ENCODE measurements at regions not wholly inside any gene's neighbourhood (a gene's known extent, or its start where the extent isn't known, plus 50 kb on each side); places are given as distances from the start of the nearest gene placed in this dataset.
"Not testable (repeated sequence)": the region's sequence is repeated elsewhere in the genome, so short reads cannot be mapped to it uniquely, and the experiment has no call there.

DNA sequence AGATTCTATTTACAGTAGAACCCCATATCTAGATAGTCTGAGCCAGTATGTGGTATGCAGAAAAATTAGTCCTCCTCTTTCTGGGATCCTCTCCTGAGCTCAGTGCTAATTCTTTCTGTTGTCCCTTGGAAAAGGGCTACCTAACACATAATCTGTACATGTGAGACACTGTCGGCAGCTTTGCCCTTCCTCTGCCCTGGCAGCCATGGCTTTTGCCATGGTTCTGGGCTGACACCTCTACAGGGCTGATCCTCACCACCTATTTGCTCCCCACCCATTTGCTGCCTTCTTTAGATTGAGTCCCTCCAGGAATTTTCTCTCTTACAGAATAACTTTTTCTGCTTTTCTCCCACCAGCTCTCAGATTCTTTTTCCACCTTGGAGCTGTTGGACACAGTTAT lies 64.7 kb upstream of the MAP9 start:
- no peak for DNase-seq

DNA sequence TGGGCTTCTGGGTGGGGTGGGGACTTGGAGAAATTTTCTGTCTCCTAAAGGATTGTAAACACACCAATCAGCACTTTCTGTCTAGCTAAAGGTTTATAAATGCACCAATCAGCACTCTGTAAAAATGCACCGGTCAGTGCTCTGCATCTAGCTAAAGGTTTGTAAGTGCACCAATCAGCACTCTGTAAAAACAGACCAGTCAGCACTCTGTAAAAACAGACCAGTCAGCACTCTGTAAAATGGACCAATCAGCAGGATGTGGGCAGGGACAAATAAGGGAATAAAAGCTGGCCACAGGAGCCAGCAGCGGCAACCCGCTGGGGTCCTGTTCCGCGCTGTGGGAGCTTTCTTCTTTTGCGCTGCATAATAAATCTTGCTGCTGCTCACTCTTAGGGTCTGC lies 63.0 kb upstream of the MAP9 start:
- DNase-seq: not testable (repeated sequence)

DNA sequence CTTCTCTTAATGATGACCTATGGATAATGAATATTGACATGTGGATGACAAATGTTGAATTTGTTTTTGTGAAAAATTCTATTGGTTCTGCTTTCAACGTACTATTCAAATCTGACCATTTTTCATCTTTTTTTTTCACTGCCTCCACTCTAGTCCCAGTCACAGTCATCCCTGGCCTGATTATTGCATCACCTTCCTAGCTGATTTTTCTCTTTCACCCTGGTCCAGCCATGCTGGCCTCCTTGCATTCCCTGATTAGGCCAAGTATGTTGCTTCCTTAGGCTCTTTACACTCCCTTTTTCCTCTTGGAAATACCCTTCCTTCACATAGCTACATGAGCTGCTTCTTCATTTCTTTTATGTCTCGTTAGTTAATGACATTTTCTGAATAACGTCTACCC lies 58.1 kb upstream of the MAP9 start:
- no peak for DNase-seq

DNA sequence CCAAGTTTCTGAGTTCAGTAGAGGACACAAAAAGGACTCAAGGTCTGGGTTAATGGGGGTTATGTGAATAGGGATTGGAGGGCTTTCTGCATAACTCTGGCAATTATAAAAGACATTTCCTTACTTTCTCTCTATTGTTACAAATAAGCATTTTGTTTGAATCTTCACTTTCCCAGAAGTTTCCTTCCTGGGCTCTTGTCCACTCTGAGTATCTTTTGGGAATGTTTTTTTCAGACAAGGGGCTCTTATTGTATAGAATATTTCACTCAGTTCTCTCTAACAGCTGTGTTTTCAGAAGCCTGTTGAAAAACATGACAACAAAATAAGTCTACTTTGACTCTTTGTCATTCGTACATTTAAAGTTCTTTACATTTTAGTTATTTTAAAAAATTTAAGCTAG lies 57.6 kb upstream of the MAP9 start:
- no peak for DNase-seq

DNA sequence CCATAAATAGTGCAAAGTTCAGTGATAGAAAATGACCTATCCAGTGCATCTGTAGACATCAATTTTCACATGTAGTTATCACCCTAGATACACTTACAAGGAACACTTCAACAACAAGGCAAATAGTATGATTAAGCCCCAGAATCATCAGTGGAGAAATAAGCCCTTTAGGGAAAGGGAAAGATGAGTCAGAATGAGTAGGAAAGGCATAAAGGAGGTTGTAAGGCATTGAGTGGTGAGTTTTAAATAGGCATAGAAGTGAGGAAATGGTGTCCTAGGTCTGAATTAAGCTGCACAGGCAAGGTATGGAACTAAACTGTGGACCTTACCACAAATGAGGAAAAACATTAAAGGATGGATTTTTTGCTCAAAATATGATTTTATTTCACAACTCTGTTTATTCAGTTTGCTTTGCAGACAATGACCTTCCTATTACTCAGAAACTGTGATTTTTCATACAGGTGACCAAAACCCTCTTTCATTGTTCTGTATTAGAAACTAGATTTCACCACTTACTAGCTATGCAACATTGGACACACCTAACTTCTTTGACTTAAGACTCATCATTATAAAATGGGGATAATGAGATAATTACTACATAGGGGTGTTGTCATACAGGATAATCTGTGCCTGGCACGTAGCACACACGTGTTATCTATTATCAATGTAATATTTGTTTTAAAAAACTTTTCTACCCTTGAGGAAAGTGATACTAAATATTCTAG lies 57.0 kb upstream of the MAP9 start:
- no peak for DNase-seq

DNA sequence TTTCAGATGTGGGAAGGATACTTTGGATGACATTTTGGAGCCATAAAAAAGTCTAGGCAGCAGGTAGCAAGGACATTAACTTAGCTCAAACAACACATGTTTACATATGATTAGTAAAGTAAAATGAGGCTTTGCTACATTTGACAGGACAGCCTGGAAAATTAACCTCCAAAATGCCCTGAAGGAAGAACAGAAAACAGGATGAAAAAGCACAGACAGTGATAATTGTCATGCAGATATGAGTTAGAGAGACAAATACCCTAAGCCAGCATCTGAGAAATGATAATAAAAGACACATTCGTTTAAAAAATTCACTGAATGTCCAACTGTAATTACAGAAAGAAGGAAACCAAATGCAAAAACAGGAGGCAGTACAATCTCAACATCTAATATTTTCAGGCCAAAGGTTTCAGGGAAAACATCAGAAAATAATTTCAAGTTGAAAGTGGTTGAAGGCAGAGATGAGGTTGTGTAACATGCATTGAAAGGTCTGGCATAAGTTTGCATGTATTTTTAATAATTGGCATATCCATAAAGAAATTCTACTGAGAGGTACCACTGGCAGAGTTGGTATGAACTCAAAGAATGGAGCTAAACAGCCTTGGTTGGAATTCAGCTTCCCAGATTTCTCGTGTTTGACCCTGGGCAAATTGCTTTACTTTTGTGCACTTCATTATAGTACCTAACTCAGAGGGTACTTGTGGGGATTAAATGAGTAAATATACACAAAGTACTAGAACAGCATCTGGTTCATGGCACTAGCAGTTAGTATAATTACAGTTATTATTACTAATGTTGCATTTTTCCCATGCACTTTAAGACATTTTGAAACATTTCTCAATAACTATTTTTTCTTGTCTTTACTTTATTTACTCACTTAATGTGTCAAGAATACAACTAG lies 54.4 kb upstream of the MAP9 start:
- no peak for DNase-seq

DNA sequence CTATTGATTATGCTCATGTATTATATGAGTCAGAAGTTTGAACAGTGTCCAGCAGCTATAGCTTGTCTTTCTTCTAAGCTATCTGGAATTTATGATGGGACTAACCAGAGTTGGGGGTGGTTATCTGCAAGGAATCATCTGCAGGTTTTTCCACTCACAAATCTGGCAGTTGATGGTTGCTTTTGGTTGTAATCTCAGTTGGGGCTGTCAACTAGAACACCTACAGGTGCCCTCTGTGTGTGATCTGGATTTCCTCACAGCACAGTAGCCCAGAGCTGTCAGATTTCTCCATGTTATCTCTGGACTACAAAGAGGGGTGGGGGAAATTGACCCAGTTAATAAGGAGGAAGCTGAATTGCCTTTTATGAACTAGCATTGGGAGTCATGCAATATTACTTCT lies 51.4 kb upstream of the MAP9 start:
- no peak for DNase-seq

DNA sequence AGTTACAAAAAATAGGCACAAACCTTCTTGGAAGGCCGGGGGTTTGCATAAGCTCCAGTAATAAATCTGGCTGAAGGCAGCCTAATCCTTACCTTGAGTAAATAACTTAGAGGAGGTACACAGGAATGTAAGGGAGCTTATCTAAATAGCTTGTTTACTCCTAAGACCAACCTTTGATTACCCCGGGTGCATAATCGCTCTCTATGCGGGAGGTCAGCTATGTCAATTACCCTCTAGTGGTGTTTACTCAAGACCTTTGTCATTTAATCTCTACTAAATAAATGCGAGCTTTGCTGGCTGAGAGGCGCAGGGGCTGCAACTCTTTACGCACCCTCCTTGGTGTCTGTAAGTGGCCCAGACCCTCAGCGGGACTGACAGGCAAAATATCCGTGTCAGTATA lies 50.2 kb upstream of the MAP9 start:
- DNase-seq: no peak

All from activated effector memory CD4-positive, alpha-beta T cell treated with Interleukin-2 at 50 U/mL for 16 hours (primary cell).